GM21360 (cell line): ENCODE measurements at regions not wholly inside any gene's neighbourhood (a gene's known extent, or its start where the extent isn't known, plus 50 kb on each side); places are given as distances from the start of the nearest gene placed in this dataset.

Experiments
- ATAC-seq: cut with Tn5 transposase; IDR thresholded peaks from one replicate; pipeline ENCODE4 v1.9.1; 2021; ENCODE audit warnings: mild to moderate bottlenecking, moderate library complexity; ENCODE audit not compliant: unreplicated experiment

GRCh38 chr6:25010902-25011625 lies 75.3 kb upstream of the RIPOR2 start:
- no peak for ATAC-seq

GRCh38 chr6:25012657-25013056 lies 76.9 kb upstream of the RIPOR2 start:
- no peak for ATAC-seq

GRCh38 chr6:25013246-25013645 lies 77.5 kb upstream of the RIPOR2 start:
- ATAC-seq = no peak

- ATAC-seq = no peak
These were observed 78.6 kb upstream of the RIPOR2 start for GRCh38 chr6:25014369-25014768.

GRCh38 chr6:25014791-25015560 lies 79.2 kb upstream of the RIPOR2 start:
- no peak for ATAC-seq

GRCh38 chr6:25016014-25016720 lies 80.4 kb upstream of the RIPOR2 start:
- ATAC-seq = no peak

- ATAC-seq = no peak
These were observed 81.7 kb upstream of the RIPOR2 start for GRCh38 chr6:25017486-25017885.

GRCh38 chr6:25017932-25018567 lies 82.3 kb upstream of the RIPOR2 start:
- peak; percentile 78 for ATAC-seq

GRCh38 chr6:25018568-25018954 lies 82.8 kb upstream of the RIPOR2 start:
- ATAC-seq = no peak

GRCh38 chr6:25022140-25022553 lies 86.4 kb upstream of the RIPOR2 start:
- ATAC-seq = no peak

GRCh38 chr6:25023781-25024180 lies 88.0 kb upstream of the RIPOR2 start:
- no peak for ATAC-seq

GRCh38 chr6:25024821-25025220 lies 89.1 kb upstream of the RIPOR2 start:
- no peak for ATAC-seq

GRCh38 chr6:25025248-25025918 lies 89.6 kb upstream of the RIPOR2 start:
- ATAC-seq = no peak

GRCh38 chr6:25025919-25026301 lies 90.2 kb upstream of the RIPOR2 start:
- ATAC-seq = no peak

GRCh38 chr6:25026723-25027122 lies 91.0 kb upstream of the RIPOR2 start:
- no peak for ATAC-seq

GRCh38 chr6:25027221-25027916 lies 91.6 kb upstream of the RIPOR2 start:
- no peak for ATAC-seq

- ATAC-seq = no peak
These were observed 92.6 kb upstream of the RIPOR2 start for GRCh38 chr6:25028328-25028727.

- no peak for ATAC-seq
These were observed 97.2 kb upstream of the RIPOR2 start for GRCh38 chr6:25032934-25033333.

- no peak for ATAC-seq
These were observed 98.7 kb upstream of the RIPOR2 start for GRCh38 chr6:25034431-25034921.

- no peak for ATAC-seq
These were observed 99.4 kb upstream of the RIPOR2 start for GRCh38 chr6:25035174-25035511.
